ENCODE measurements at regions not wholly inside any gene's neighbourhood (a gene's known extent, or its start where the extent isn't known, plus 50 kb on each side); places are given as distances from the start of the nearest gene placed in this dataset.

DNA sequence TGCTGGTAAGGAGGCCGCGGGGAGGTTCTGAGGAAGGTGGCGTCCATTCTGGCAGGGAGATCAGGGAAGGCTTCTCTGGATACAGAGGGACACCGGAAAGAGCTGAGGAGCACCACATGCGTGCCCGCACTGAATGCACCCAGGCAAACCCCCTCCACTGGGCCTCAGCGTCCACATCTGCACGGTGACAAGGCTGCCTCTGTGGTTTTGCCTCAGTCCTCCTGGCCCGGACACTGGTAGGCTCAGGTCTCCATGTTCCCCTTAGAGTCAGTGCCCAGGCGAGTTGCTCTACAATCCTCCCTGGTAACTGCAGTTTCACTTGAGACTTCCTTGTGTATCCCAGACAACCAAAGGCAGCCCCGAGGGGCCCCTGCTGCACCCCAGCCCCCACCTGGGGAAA, 173.3 kb downstream of the MELK start:
- TF ChIP-seq, protein P1, sequence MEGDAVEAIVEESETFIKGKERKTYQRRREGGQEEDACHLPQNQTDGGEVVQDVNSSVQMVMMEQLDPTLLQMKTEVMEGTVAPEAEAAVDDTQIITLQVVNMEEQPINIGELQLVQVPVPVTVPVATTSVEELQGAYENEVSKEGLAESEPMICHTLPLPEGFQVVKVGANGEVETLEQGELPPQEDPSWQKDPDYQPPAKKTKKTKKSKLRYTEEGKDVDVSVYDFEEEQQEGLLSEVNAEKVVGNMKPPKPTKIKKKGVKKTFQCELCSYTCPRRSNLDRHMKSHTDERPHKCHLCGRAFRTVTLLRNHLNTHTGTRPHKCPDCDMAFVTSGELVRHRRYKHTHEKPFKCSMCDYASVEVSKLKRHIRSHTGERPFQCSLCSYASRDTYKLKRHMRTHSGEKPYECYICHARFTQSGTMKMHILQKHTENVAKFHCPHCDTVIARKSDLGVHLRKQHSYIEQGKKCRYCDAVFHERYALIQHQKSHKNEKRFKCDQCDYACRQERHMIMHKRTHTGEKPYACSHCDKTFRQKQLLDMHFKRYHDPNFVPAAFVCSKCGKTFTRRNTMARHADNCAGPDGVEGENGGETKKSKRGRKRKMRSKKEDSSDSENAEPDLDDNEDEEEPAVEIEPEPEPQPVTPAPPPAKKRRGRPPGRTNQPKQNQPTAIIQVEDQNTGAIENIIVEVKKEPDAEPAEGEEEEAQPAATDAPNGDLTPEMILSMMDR (conservative IDR thresholded peaks at IDR 0.05; ENCODE audit: low read depth in 2 of 2) = no peak
- TF ChIP-seq, protein P2, sequence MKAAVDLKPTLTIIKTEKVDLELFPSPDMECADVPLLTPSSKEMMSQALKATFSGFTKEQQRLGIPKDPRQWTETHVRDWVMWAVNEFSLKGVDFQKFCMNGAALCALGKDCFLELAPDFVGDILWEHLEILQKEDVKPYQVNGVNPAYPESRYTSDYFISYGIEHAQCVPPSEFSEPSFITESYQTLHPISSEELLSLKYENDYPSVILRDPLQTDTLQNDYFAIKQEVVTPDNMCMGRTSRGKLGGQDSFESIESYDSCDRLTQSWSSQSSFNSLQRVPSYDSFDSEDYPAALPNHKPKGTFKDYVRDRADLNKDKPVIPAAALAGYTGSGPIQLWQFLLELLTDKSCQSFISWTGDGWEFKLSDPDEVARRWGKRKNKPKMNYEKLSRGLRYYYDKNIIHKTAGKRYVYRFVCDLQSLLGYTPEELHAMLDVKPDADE (IDR thresholded peaks at IDR 0.05) = no peak
- TF ChIP-seq EZH2 (IDR thresholded peaks at IDR 0.05; ENCODE audit: low read depth, unreplicated experiment) = no peak
- no peak for TF ChIP-seq EZH2phosphoT487 (IDR thresholded peaks at IDR 0.05; ENCODE audit: unreplicated experiment)
- TF ChIP-seq POLR2AphosphoS5 (IDR thresholded peaks at IDR 0.05; ENCODE audit: low read depth) = no peak
- no peak for TF ChIP-seq CREB1 (CRISPR knock-in tag; IDR thresholded peaks at IDR 0.05; ENCODE audit: low read depth)

All from GM23338 (cell line).